Mesodermal cell (in vitro differentiated cells): ENCODE measurements at regions not wholly inside any gene's neighbourhood (a gene's known extent, or its start where the extent isn't known, plus 50 kb on each side); places are given as distances from the start of the nearest gene placed in this dataset.

Experiments used
- H3K27ac ChIP-seq: 2 replicates; pipeline ENCODE4 v1.7.0; 2013; ENCODE audit warnings: mild to moderate bottlenecking, low read depth, low read length, moderate library complexity; ENCODE audit not compliant: severe bottlenecking
- H3K36me3 ChIP-seq: 2 replicates; pipeline ENCODE4 v1.7.1; 2013; ENCODE audit warnings: mild to moderate bottlenecking, low read length, moderate library complexity; ENCODE audit not compliant: control insufficient read depth, insufficient read depth
- H3K4me1 ChIP-seq: one replicate; pipeline ENCODE4 v1.7.1; 2013; ENCODE audit warnings: mild to moderate bottlenecking, low read length; ENCODE audit not compliant: insufficient read depth, control insufficient read depth, poor library complexity, severe bottlenecking
- H3K4me3 ChIP-seq: 2 replicates; pipeline ENCODE4 v1.7.0; 2013; ENCODE audit warnings: low read length, control low read depth, mild to moderate bottlenecking; ENCODE audit not compliant: insufficient read depth, poor library complexity, severe bottlenecking; ENCODE audit errors: extremely low read depth
- H3K9me3 ChIP-seq: 2 replicates; pipeline ENCODE4 v1.7.1; 2013; ENCODE audit warnings: mild to moderate bottlenecking, low read length, moderate library complexity; ENCODE audit not compliant: control insufficient read depth
- WGBS, 2 experiments: methylation state at CpG; one replicate each; pipeline ENCODE4 v1.1.5; 2013; ENCODE audit warnings: missing lambda C conversion rate in 2 of 2; ENCODE audit not compliant: insufficient coverage in 2 of 2; 5-methylcytosine and 5-hydroxymethylcytosine counted together

DNA sequence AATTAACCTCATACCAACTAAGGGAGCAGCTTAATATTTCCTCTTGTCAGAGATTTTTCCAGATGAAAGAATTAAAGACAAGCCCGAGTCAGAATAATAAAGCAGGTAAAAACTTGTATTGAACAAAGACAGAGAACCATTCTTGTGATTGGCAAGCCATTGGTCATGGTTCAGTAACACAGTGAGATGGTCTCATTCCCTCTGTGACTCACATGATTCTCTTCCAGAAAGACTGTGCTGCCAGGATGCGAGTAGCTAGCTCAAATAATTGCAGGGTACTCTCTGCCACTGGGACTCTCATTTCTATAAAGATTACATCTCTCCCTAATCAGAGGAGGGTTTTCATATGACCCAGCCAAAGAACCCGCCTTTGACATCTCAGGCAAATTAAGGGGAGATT is 179.4 kb downstream of the PHLDA1 start:
- peaks cover 29% of the 10 kb centered on the region for H3K4me1 ChIP-seq
- WGBS, 2 experiments = 80% methylated on average over 1 of the region's 3 CpGs; no CpG with 5 or more reads in 1 of the 2 experiments
- H3K4me3 ChIP-seq = no peak overlapping the region

DNA sequence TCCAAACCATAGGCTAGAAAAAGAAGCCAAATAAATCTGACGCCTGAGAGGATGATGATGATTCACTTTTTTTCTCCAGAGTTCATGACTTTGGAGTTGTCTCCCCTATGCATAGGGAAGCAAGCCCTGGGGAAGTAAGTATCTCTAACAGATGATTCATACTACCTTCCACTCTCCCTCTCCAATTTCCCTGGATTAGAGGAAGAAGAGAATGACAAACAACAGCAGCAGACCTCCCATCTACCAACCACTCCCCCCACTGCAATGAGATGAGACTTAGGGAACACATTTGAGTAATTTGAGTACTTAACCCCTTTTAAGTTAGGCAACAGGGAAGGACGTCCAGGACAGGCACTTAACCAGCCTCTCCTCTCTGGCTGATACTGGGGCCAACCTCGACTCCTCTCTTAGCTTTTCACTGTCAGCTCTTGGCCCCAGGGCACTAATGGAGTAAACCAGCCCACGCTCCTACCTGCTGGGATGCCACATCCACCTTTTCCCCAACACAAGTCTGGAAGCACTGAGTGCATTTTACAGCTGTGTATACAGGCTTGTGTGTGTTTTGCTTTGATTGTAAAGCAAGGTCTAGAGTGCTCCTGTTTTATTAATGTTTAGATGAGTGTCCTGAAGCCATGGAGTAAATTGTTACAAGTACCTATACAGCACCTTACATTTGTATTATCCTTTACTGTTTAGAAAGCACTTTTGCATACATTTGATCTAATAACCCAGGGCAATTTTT is 180.7 kb downstream of the PHLDA1 start:
- WGBS, 2 experiments = 76% methylated on average over 3 of the region's 4 CpGs; no CpG with 5 or more reads in 1 of the 2 experiments
- peaks cover 7% of the 10 kb centered on the region for H3K9me3 ChIP-seq
- H3K36me3 ChIP-seq = no peaks in the 10 kb centered on the region
- no peak overlapping the region for H3K27ac ChIP-seq
- H3K4me3 ChIP-seq = no peak overlapping the region
- peaks cover 29% of the 10 kb centered on the region for H3K4me1 ChIP-seq

More for the DNA sequence above, 179.4 kb downstream of the PHLDA1 start:
- Histone ChIP-seq H3K36me3 (no peaks in the 10 kb centered on the region), H3K9me3 (no peaks in the 10 kb centered on the region), H3K27ac (no peak overlapping the region)

DNA sequence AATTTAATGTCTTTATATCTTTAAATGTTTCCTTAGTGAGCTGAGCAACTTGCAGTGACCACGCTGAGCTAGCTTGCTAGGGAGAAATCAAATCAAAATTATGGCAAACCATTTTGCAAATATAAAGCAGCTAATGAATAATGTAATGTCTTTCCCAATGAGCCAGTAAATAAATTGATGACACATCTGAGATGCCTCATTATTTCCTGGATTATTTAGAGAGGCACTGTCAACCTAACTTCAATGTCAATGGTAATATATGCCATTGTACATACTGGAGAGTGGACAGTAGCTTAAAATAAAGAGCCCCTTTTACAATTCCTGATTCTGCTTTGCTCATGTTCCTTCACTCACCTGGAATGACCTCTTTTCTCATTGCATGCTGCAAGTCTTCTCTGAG is 182.6 kb downstream of the PHLDA1 start:
- no CpG with 5 or more reads among the region's 1 CpG for WGBS, 2 experiments
- Histone ChIP-seq H3K27ac (peak overlapping the region; percentile 80), H3K9me3 (peaks cover 7% of the 10 kb centered on the region), H3K4me3 (no peak overlapping the region), H3K36me3 (no peaks in the 10 kb centered on the region), H3K4me1 (peaks cover 29% of the 10 kb centered on the region)

DNA sequence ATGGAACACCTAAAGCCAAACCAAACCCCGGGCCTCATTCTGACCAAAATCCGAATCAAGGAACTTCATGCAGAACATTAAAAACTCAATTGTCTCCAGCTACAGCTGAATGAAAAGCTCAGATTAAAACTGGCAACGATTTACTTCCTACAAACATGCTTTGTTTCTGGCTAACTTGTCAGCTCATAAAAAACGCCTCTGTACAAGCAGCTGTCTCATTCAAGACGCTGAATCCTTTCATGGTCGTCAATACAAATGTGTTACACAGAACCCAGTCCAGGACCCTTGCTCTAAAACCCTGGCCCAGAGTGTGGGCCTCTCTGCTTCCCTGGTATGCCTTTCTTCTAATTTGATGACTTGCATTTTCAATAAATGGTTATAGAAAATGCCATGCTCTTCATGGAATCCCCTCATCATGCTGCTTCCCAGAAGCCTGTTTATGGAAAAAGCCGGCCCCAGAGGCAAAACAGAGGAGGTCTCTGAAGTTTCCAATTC is 183.1 kb downstream of the PHLDA1 start:
- Histone ChIP-seq H3K4me3 (no peak overlapping the region), H3K27ac (peak overlapping the region; percentile 80), H3K4me1 (peaks cover 27% of the 10 kb centered on the region), H3K36me3 (no peaks in the 10 kb centered on the region), H3K9me3 (peaks cover 7% of the 10 kb centered on the region)
- 85 to 86% methylated on average over 4 to 6 of the region's 7 CpGs for WGBS, 2 experiments

DNA sequence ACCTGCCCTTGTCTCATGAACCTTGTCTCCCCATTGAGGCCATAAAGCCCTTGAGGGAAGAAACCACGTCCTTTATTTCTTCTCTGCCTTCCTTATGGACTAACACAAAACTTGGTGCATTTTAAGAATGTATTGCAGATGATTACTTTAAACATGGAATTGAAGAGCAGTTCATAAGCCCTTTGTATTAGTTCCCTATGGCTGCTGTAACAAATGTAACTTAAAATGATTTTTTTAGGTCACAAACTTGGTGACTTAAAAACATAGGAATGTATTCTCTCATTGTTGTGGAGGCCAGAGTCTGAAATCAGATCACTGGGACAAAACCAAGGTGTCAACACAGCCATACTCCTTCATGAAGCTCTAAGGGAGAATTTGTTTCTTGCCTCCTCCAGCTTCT is 185.5 kb downstream of the PHLDA1 start:
- WGBS, 2 experiments = no CpG with 5 or more reads among the region's 1 CpG
- H3K27ac ChIP-seq = no peak overlapping the region
- H3K4me3 ChIP-seq = no peak overlapping the region
- peaks cover 7% of the 10 kb centered on the region for H3K9me3 ChIP-seq
- H3K4me1 ChIP-seq = peaks cover 9% of the 10 kb centered on the region
- no peaks in the 10 kb centered on the region for H3K36me3 ChIP-seq

DNA sequence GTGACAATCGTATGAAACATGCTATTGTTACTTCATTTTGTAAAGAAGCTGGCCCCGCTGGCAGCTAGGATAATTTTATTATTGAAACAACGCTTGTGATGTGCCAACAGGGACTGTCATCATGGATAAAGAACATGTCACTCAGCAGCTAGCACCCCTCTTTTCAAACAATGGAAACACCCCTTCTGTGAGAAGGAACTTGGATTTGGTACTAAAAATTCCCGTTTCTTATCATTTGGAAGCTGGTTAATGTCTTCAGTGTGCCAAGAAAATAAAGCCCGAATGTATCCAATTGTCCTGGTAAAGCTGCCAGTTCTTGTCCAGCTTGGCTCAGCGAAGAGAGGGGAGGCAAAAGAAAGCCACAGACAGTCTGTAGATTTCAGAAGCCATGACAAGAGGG is 186.6 kb downstream of the PHLDA1 start:
- H3K27ac ChIP-seq = no peak overlapping the region
- WGBS, 2 experiments = 91 to 98% methylated on average over 5 of the region's 6 CpGs
- H3K9me3 ChIP-seq = peaks cover 7% of the 10 kb centered on the region
- no peaks in the 10 kb centered on the region for H3K36me3 ChIP-seq
- no peak overlapping the region for H3K4me3 ChIP-seq
- peaks cover 5% of the 10 kb centered on the region for H3K4me1 ChIP-seq

DNA sequence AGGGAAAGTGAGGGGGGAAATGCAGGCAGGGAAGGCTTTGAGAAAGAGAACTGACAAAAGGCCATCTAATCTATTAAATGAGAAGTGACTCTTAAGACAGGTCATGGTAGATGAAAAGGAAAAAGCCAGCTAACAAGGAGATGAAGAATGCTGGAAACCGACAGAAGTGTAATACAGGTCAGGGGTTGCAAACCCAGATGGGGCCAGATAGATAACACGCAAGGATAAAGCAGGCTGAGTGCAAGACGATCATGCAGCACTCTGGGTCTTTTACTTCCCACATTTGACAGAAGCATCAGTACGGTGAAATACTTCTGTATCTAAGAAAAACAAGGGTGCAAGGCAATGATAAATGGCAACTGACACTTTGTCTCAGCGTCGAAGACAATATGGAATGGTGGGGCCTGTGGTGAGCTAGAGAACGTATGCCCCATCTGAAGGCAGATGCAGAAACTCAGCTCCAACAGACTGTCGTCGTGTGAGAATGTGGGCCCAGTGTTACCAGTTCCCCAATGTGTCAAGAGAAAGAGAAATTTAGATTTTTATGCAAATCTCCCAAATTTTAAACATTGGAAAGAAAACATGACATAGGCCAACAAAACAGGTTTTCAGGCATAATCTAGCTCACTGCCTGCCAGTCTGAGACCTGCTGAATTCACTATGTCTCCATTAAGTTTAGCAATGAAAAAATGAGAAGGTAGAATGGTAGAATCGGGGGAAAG is 187.4 kb downstream of the PHLDA1 start:
- H3K36me3 ChIP-seq = no peaks in the 10 kb centered on the region
- WGBS, 2 experiments = 92 to 96% methylated on average over 8 of the region's 10 CpGs
- H3K27ac ChIP-seq = no peak overlapping the region
- peaks cover 11% of the 10 kb centered on the region for H3K9me3 ChIP-seq
- H3K4me3 ChIP-seq = no peak overlapping the region
- peaks cover 5% of the 10 kb centered on the region for H3K4me1 ChIP-seq

DNA sequence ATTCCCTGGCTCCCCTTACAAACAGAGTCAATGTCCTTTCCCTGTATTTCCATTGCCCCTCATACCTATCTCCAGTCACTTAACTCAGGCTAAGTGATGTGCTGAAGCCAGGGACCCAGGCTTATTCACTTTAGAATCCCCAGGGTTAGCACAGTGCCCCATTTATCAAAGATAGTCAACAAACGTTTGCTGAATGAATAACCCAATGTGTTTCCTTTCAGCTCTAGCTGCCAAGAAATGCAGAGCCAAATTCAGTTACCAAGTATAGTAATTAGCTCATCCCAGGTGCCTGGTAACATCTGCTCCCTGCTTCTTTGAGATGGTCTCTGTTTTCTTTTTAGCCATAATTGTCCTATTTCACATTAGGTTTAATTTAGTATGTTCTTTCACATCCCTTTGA is 189.5 kb downstream of the PHLDA1 start:
- Histone ChIP-seq H3K4me1 (no peaks in the 10 kb centered on the region), H3K36me3 (no peaks in the 10 kb centered on the region), H3K4me3 (no peak overlapping the region), H3K9me3 (peaks cover 16% of the 10 kb centered on the region), H3K27ac (no peak overlapping the region)
- WGBS, 2 experiments = 58 to 82% methylated on average over 1 of the region's 1 CpG

DNA sequence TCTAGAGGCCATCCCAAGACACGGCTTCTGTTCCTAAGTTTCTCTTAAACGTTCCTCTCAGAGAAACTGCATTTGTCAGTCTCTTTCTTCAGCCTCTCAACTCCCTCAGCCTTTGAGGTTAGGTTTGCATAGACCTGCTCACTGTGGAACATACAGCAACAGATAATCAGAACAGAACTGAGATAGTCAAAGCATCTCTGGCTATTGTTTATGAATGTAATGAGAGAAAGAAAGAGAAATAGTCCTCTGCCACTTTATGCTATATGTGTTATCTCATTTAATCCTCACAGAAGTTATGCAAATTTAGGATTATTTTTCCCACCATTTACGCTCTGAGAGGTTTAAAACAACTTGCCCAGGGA is 190.6 kb downstream of the PHLDA1 start:
- Histone ChIP-seq H3K27ac (no peak overlapping the region), H3K36me3 (no peaks in the 10 kb centered on the region), H3K9me3 (peaks cover 9% of the 10 kb centered on the region), H3K4me3 (no peak overlapping the region), H3K4me1 (no peaks in the 10 kb centered on the region)
- 92 to 94% methylated on average over 3 of the region's 3 CpGs for WGBS, 2 experiments

DNA sequence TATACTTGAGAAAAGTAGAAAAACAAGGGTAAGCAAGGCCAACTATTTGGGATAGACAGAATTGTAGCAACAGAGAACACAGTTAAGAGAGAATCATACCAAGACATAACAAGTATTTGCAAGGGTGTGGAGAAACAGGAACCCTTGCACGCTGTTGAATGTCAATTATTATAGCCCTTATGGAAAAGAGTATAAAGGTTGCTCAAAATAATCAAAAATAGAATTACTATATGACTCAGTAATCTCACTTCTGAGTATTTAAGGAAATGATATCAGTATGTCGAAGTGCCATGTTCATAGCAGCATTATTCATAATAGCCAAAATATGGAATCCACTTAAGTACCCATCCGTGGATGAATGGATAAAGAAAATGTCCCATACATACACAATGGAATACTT is 193.3 kb downstream of the PHLDA1 start:
- peaks cover 9% of the 10 kb centered on the region for H3K9me3 ChIP-seq
- H3K4me1 ChIP-seq = peaks cover 4% of the 10 kb centered on the region
- no CpG with 5 or more reads among the region's 3 CpGs for WGBS, 2 experiments
- H3K36me3 ChIP-seq = no peaks in the 10 kb centered on the region
- no peak overlapping the region for H3K27ac ChIP-seq
- H3K4me3 ChIP-seq = no peak overlapping the region

DNA sequence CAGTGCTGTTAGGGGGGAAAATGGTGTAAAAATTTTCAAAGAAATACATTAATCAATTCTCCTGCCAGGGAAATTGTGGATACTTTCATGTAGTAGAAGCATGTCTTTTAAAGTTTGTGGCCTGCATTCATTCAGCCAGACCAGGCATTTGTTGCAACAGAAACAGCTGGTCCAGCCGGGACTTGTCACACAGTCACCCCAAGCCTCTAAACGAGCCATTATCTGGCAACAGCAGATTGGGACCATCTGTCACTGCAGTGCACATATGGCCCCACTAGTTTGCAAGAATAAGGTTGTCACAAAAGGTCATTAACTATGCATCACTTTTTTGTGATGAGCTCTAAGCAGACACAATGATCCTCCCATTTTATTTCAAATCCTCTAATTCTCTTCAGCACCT is 193.9 kb downstream of the PHLDA1 start:
- Histone ChIP-seq H3K36me3 (no peaks in the 10 kb centered on the region), H3K27ac (no peak overlapping the region), H3K4me3 (no peak overlapping the region), H3K4me1 (peaks cover 4% of the 10 kb centered on the region), H3K9me3 (peaks cover 9% of the 10 kb centered on the region)
- WGBS, 2 experiments = 62 to 63% methylated on average over 2 of the region's 2 CpGs
